GM18861 (cell line): ENCODE measurements at regions not wholly inside any gene's neighbourhood (a gene's known extent, or its start where the extent isn't known, plus 50 kb on each side); places are given as distances from the start of the nearest gene placed in this dataset.

Experiments
- ATAC-seq: cut with Tn5 transposase; IDR thresholded peaks from one replicate; pipeline ENCODE4 v1.9.1; 2021; ENCODE audit not compliant: unreplicated experiment

DNA sequence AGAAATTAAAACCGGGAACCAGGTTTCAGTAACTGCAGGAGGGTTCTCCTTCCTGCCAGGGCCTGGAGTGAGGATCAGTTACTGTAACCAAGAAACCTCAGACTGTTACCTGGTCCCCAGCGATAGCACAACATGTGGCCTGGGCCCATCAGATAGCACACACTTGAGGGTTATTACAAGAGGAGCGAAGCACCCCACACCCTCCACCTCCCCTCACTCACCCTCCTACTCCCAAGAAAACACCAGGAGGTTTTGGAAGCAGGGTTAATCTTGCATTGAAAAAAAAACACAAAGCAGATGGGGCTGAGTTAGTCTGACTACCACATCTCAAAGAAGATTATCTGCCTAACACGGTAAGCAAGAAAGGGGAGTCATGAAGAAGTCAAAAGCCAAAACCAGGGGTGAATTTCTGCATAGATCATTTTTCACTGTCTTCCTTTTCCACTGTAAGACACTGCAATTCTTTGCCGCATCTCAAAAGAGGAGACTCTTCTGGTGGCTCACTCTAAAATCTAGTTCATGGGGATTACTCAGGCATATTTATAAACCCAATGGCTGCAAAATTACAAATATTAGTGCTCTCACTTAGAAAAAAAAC is 75.9 kb upstream of the DOCK9 start:
- ATAC-seq: no peak

- ATAC-seq: no peak
These were observed 77.4 kb upstream of the DOCK9 start for GRCh38 chr13:99055281-99055680.

DNA sequence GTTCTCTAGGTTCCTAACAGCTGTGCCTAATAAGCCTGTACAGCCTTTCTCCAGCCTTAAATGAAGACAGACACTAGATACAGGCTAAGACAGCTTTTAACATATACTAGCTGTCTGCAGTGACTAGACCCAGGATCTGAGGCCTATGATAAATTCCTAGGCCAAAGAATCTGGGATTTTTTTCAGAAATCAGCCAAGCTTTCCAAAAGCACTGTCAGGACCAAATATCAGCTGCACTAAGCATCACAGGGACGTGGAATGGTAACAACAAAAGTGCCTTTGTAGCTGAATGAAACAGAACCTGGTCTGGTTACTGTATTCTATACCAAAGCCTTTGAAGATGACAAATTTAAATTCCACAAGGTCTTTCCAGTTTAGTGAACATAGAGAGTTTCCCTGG is 77.9 kb upstream of the DOCK9 start:
- no peak for ATAC-seq

DNA sequence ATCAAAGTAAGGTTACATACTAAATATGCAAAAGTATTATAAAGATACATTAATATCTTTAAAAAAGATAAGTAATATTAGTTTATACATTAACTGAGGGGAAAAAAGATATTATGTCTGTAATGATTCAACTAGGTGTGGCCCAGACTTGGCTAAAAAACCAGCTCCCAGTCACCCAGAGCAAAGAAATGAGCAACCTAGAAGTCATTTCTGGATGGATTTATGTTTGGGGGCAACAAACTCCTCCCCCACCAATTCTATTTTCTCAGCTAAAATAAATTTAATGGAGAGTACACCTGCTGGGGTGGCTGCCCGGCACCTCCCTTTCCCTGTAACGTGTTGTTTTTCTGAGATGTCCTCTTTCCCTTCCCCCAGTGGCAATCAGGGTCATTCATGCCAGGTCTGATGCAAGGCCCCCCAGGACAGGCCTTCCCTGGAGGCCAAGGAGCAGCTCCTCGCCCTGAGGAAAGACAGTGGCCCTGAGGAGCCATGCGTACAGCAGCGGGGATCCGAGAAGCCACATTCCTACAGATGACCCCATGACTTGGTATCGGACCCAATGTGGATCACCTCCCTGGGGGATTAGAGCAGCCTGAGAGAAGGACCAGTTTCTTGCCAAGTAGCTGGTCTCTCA is 78.6 kb upstream of the DOCK9 start:
- no peak for ATAC-seq

DNA sequence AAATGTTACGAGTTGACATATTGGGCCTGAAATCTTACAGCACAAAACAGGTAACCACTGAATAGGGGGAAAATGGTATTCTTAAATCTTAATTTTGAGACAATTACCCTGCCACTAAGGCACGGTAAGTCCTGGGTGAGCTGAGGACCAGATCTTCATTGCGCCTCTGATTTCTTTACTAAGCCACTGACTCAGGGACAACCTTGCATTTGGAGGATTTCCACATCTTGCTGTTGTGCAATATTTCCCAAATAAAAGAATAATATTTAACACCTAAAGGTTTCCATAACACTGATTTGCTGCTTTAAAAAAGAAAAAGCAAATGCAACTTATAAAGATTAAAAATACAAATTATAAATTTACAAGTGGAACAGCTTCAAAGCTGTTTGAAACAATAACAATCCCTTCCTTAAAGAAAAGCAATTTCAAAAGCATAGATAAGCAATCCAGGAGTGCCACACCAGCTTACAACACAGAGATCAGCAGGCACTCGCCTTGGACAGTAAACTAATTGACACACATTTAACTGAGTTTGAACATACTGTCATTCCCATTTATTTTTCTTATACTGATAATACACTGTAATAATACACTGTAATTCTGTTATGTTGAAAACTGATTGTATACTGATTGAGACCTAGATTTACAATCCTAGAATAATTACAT is 79.6 kb upstream of the DOCK9 start:
- ATAC-seq: no peak

DNA sequence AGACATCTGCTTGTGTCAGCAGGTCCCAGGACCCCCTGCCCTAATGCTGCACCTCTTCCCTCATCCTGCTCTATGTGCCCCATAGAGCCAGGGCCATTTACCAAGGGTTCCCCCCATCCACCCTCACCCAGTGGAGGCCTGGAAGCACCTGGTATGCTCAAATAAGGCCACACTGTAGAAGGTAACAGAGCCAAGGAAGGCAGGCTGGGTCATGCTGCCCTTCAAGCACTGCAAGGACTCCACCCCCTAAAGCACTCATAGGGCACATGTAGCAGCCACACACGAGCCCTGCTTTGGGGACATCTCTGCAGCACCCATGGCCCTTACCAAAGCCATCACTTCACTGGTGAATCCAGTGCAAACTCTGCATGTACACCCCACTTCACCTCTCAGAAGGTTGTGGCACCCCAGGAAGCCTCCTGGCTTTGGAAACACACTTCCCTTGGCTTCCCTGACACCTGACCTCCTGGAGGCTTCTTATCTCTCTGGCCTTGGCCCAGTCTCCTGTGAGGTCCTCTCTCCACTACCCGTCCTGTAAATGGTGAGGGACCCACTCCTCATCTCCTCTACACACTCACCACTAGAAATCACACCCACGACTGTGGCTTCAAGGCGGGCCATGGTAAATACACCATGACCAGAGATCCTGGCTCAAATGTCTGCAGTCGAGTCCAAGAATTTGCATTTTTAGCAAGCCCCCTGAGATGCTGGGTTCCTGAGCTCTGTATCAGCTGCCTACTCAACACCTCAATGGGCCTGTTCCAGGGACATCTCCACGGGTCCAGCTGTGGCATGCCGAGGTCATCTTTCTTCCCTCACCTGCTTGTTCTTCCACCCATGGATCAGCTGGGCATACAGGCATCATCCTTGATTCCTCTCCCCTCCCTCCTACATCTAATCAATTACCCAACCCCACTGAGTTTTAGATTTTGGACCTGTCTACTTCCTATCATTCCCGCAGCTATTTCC is 80.9 kb upstream of the DOCK9 start:
- no peak for ATAC-seq

DNA sequence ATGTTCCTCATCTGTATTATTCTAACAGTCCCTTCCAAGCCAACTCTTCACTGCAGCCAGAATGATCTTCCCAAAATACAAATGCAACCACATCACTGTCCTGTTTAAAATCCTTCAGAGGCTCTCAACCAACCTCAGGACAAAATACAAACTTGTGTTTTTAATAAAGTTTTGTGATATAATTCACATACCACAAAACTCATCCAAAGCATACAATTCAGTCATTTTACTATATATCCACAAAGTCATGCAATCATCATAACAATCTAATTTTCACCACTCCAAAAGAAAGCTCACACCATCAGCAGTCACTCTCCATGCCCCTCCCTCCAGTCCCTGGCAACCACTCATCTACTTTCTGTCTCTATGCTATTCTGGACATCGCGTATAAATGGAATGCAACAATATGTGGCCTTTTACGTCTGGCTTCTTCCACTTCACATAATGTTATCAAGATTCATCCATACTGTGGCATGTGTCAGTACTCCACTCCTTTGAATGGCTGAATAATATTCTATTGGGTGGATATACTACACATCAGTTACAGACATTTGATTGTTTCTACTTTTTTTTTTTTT is 81.7 kb upstream of the DOCK9 start:
- no peak for ATAC-seq

- no peak for ATAC-seq
These were observed 83.5 kb upstream of the DOCK9 start for GRCh38 chr13:99061411-99061810.

GRCh38 chr13:99062593-99062992 is 84.7 kb upstream of the DOCK9 start:
- no peak for ATAC-seq

DNA sequence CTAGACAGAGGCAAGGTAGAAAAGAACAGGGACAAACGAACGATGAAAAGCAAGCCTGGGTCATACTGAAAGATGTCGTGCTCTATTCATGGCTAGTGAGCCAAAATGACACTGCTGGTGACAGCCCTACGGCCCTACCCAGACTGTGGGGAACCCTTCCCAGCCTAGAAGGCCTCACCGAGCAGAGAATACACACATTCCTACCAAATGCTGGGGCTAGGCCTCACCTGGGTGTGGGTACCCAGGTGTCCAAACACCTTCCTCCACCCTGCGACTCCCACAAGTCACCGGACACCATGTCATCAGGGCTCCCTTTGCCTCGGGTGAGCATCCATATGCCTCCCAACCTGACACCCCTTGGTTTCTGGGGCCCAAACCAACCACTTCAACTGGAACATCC is 85.3 kb upstream of the DOCK9 start:
- ATAC-seq: no peak

GRCh38 chr13:99063952-99064351 is 86.1 kb upstream of the DOCK9 start:
- no peak for ATAC-seq

DNA sequence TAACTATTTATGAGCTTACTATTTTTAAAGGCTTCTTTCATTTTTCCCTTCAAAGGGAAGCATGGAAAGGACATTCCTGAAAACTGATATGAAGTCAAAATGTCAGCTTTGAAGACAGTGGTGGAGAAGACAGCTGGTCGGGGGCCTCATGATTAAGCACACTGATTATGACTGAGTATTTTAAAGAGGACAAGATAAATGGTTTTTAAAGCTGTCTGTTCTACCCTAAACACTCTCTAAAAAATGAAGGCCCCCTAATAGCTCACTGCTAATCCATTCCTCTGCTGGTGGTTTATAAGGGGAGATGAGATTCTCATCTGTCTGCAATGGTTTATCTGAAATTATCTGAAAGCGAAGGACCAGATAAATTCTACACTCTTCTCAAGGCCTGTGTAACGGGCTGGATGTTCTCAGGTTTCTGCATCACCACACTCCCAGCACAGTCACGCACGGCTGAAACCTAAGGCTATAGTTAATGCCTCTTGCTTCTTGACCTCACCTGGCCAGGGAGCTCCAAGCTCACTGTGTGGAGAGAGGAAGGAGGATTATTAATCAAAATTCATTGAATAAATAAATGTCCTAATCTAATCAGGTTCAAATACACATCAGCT is 86.9 kb upstream of the DOCK9 start:
- ATAC-seq: no peak

- no peak for ATAC-seq
These were observed 87.6 kb upstream of the DOCK9 start for GRCh38 chr13:99065235-99066015.

DNA sequence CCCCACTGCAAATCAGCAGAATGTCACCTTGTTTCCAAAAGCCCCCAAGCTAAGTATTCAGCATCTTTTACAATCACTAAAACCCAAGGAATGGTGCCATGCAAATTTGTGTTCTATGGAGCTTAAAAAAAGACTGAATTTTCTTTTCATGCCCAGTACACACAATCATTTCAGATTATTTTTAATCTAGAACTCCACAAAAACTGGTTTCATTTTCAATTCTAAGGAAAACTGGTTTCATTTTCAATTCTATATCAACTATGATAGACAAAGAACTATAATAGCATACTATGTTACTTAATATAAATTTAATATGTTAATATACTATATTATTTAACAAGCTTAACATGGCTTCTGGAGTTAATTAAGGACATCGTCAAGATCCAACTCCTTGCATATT is 88.4 kb upstream of the DOCK9 start:
- no peak for ATAC-seq

DNA sequence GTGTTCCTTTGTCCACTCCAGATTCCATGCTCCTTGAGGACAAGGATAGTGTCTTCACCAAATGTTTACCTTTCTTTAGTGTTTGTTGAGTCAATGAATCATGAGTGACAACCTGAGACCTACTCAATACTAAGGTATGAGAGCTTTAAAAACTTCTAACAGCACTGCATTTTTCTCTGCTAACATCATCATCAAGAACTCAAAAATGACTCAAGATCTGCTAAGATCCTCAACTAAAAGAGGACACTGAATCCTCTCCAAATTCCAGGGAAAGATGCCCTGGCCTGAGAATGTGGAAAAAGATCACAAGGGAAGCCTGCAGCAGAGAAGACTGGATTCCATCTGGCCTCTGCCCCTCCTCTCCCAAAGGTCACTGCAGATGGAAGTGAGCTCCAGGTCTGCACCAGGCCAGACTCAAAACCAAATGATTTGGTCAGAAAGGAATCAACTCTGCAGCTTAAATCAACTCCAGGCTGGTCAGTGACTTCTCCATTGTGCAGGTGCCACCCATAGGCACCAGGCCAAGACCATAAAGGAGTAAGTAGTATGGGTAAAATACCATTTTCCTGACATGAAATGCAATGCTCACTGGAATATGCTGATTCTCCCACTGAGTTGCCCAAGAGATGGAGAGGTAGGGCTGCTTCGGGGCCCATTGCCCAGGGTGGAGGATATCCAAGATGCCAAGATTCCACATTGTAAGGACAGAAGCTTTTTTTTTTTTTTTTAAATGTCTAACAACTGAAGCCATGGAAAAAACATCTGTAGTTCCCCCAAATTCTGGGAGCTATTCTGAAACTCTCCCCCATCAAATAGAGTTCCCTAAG is 89.5 kb upstream of the DOCK9 start:
- no peak for ATAC-seq

DNA sequence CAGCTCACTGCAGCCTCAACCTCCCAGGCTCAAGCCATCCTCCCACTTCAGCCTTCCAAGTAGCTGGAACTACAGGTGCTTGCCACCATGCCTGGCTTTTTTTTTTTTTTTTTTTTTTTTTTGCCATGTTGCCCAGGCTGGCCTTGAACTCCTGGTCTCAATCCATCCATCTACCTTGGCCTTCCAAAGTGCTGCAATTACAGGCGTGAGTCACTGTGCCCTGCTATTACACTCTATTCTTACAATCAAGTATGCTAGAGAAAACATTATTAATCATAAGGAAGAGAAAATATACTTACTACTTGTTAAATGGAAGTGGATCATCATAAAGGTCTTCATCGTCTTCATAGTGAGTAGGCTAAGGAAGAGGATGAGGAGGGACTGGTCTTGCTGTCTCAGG is 93.3 kb upstream of the DOCK9 start:
- ATAC-seq: no peak

DNA sequence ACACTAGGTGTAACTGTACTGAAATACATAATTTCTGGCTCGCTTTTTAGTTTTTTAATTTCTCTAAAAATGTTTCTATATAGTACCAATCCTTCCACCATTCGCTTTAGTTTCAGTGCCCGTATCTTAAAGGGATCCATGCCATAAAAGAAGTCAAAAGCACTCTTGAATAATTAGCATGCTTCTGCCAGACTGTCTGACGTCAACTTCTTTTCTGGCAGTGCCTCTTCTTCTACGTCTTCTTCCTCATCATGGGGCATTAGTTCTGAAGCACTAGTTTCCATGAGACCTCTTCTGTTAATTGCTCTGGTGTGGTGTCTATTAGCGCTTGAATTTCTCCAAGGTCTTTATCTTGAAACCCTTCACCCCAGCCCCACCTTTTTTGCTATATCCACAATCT is 93.8 kb upstream of the DOCK9 start:
- no peak for ATAC-seq

DNA sequence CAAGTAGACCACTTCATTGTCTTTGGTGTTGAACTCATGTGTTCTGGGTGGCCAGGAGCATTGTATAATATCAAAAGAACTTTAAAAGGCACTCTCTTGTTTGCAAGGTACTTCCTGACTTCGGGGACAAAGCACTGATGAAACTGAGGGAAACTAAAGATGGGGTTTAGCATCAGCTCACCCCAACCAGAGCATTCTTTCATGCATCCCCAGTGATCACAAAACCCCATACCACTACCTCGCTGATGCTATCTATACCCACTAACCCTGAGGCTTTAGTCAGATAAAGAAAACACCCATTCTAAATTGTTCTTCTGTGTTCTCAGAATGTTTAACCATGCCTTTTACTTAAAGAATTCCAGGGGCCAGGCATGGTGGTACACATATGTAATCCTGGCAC is 94.5 kb upstream of the DOCK9 start:
- ATAC-seq: no peak

DNA sequence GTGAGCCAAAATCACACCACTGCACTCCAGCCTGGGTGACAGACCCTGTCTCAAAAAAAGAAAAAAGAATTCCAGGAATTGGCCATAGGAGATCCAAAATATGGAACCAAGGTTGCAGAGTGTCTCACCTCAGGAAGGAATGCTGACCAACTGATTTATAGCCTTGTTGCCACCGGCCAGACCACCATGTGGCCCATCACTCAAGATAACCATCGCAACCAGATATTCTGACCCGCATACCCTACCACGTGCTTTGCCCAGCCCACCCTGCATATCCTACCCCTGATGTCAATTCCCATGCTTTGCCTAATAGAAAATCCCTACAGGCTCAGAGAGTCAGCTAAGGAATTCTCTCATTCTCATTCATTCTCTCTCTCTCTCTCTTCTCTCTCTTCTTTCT is 95.1 kb upstream of the DOCK9 start:
- no peak for ATAC-seq
